GM12872 (cell line): ENCODE measurements at regions not wholly inside any gene's neighbourhood (a gene's known extent, or its start where the extent isn't known, plus 50 kb on each side); places are given as distances from the start of the nearest gene placed in this dataset.

Source experiments
- CTCF ChIP-seq: IDR thresholded peaks from 3 replicates; pipeline ENCODE4 v1.5.1; 2011; ENCODE audit warnings: low read depth, mild to moderate bottlenecking, low read length, moderate library complexity; ENCODE audit not compliant: insufficient read depth

- no peak for TF ChIP-seq CTCF
Measured at GRCh38 chr5:52469420-52469819, 318.3 kb upstream of the ITGA1 start.

GRCh38 chr5:52469835-52470234, 317.9 kb upstream of the ITGA1 start:
- TF ChIP-seq CTCF, result no peak

- no peak for TF ChIP-seq CTCF
Measured at GRCh38 chr5:52476346-52476745, 311.4 kb upstream of the ITGA1 start.

DNA sequence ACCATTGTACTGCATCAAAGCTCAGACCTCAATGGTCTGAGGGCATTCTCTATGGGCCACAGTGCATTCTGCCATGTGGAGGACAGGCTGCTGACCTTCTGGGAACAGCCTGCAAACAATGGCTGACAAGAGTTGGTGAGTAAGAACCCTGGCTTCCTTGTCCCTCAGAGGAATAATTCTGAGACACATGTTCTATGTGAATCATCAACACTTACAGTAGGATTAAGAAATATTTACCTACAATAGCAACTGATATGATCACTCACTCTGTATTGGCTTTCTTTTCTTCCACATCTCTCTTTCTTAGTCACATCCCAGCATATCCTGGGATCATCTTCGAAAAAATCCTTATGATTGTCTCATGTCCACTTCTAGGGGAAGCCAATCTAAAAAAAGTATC, 306.5 kb upstream of the ITGA1 start:
- TF ChIP-seq CTCF, result no peak

- no peak for TF ChIP-seq CTCF
Measured at GRCh38 chr5:52481851-52482250, 305.9 kb upstream of the ITGA1 start.

- no peak for TF ChIP-seq CTCF
Measured at GRCh38 chr5:52491071-52491787, 296.5 kb upstream of the ITGA1 start.

DNA sequence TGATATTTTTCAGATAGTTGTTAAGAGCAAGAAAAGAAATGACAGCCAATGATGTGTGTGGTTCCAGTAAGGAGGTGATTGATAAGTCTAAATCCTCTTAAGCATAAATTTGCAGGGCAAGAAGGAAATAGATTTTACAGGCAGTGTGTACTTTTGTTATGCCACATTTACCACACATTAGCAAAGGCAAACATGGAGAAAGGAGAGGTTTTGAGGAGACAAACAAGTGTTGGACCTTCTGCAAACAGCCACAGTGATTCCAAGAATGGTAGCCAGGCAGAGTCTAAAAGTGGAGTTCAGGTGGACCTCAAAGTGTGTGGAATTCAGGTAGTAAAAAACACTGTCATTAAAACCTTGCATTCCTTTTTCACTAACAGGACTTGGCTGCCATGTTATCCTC, 295.9 kb upstream of the ITGA1 start:
- TF ChIP-seq CTCF, result no peak

- TF ChIP-seq CTCF, result no peak
Measured at GRCh38 chr5:52497133-52497693, 290.5 kb upstream of the ITGA1 start.
